Naive thymus-derived CD4-positive, alpha-beta T cell (primary cell): ENCODE measurements at regions not wholly inside any gene's neighbourhood (a gene's known extent, or its start where the extent isn't known, plus 50 kb on each side); places are given as distances from the start of the nearest gene placed in this dataset.

Experiments used
- ATAC-seq: fragments of 150-1000 bp; cut with Tn5 transposase; 2 replicates; pipeline ENCODE4 v1.10.0; 2021; ENCODE audit warnings: mild to moderate bottlenecking, moderate library complexity
- CTCF ChIA-PET: fragments of 350-600 bp; sonication (Branson Sonifier 250); formaldehyde crosslinking; loops from one replicate; lab custom pipeline; 2021; ENCODE audit warnings: antibody characterized with exemption; lab: Charles Lee
- POLR2A ChIA-PET: fragments of 350-600 bp; sonication (Branson Sonifier 250); formaldehyde crosslinking; loops from one replicate; lab custom pipeline; 2021; ENCODE audit warnings: antibody characterized with exemption, inconsistent platforms; lab: Charles Lee
- DNase-seq, 9 donors: peaks; one replicate each; pipeline versions ENCODE4 v3.0.0 to v3.0.0-alpha.2; 2020 to 2022; ENCODE audit warnings: mixed read lengths in 1 of 9
- H3K27ac ChIP-seq: one replicate; pipeline ENCODE4 v1.7.0; 2013; ENCODE audit warnings: mild to moderate bottlenecking, low read depth, low read length, moderate library complexity
- H3K27me3 ChIP-seq, 2 donors: one replicate each; pipeline ENCODE4 v1.7.0; 2013; ENCODE audit warnings: low read length in 2 of 2, mild to moderate bottlenecking in 2 of 2, moderate library complexity in 2 of 2; ENCODE audit not compliant: control insufficient read depth in 2 of 2, insufficient read depth in 2 of 2
- H3K36me3 ChIP-seq, 3 experiments: 1 replicate in 2 of 3; 2 replicates in 1 of 3; pipeline ENCODE4 v1.7.0; 2013; ENCODE audit warnings: low read length in 3 of 3, mild to moderate bottlenecking in 3 of 3, moderate library complexity in 1 of 3; ENCODE audit not compliant: insufficient read depth in 3 of 3, control insufficient read depth in 2 of 3
- H3K4me1 ChIP-seq, 2 donors: one replicate each; pipeline ENCODE4 v1.7.0; 2013; ENCODE audit warnings: low read length in 2 of 2, mild to moderate bottlenecking in 2 of 2, moderate library complexity in 1 of 2; ENCODE audit not compliant: control insufficient read depth in 2 of 2, insufficient read depth in 2 of 2
- H3K4me3 ChIP-seq: 2 replicates; pipeline ENCODE4 v1.7.0; 2013; ENCODE audit warnings: mild to moderate bottlenecking, low read length
- H3K9me3 ChIP-seq, 3 experiments: 1 replicate in 2 of 3; 2 replicates in 1 of 3; pipeline ENCODE4 v1.7.0; 2013; ENCODE audit warnings: low read length in 3 of 3; ENCODE audit not compliant: control insufficient read depth in 2 of 3
- H3K27ac Mint-ChIP-seq, 9 donors: one replicate each; pipeline ENCODE4 v1.8.0; 2020 to 2022; ENCODE audit warnings: mixed read lengths in 9 of 9, mild to moderate bottlenecking in 8 of 9, moderate library complexity in 5 of 9, inconsistent platforms in 2 of 9
- H3K27me3 Mint-ChIP-seq, 5 donors: one replicate each; pipeline ENCODE4 v1.8.0; 2021 to 2022; ENCODE audit warnings: mixed read lengths in 5 of 5, mild to moderate bottlenecking in 1 of 5
- H3K36me3 Mint-ChIP-seq, 5 donors: one replicate each; pipeline ENCODE4 v1.8.0; 2020 to 2022; ENCODE audit warnings: mixed read lengths in 5 of 5, mild to moderate bottlenecking in 3 of 5, inconsistent platforms in 1 of 5
- H3K4me1 Mint-ChIP-seq, 7 donors: one replicate each; pipeline ENCODE4 v1.8.0; 2020 to 2022; ENCODE audit warnings: mixed read lengths in 7 of 7, mild to moderate bottlenecking in 3 of 7, inconsistent platforms in 1 of 7
- H3K4me3 Mint-ChIP-seq, 10 donors: one replicate each; pipeline ENCODE4 v1.8.0; 2020 to 2022; ENCODE audit warnings: mild to moderate bottlenecking in 10 of 10, mixed read lengths in 10 of 10, moderate library complexity in 6 of 10, inconsistent platforms in 2 of 10
- H3K9me3 Mint-ChIP-seq, 11 donors: one replicate each; pipeline ENCODE4 v1.8.0; 2020 to 2022; ENCODE audit warnings: mixed read lengths in 11 of 11, mild to moderate bottlenecking in 4 of 11, inconsistent platforms in 1 of 11, moderate library complexity in 1 of 11
- intact Hi-C, 2 donors: fragments of 100-400 bp; cut with micrococcal nuclease; formaldehyde crosslinking; loops; one replicate each; pipeline ENCODE4 v1.15.1; 2023

- intact Hi-C loops: no loop called here
- ATAC-seq: no peak
- Histone ChIP-seq H3K9me3 (no peaks in the 10 kb centered on the region), H3K27me3 (no peaks in the 10 kb centered on the region), H3K36me3 (no peaks in the 10 kb centered on the region), H3K4me1 (no peaks in the 10 kb centered on the region), H3K27ac (no peak overlapping the region), H3K4me3 (no peak overlapping the region)
- H3K4me1 Mint-ChIP-seq: peaks cover 0 to 3% (median 0%) of the 10 kb centered on the region in 7 donors
- no peaks in the 10 kb centered on the region for H3K36me3 Mint-ChIP-seq
- ChIA-PET POLR2A (no interaction called here), CTCF (no interaction called here)
- H3K9me3 Mint-ChIP-seq: peaks cover 0 to 1% (median 0%) of the 10 kb centered on the region in 11 donors
- no peak overlapping the region for H3K27ac Mint-ChIP-seq
- no peak overlapping the region for H3K4me3 Mint-ChIP-seq
- no peaks in the 10 kb centered on the region for H3K27me3 Mint-ChIP-seq
- no peak for DNase-seq
These were observed 131.4 kb upstream of the GSE1 start for GRCh38 chr16:85481738-85482137.

DNA sequence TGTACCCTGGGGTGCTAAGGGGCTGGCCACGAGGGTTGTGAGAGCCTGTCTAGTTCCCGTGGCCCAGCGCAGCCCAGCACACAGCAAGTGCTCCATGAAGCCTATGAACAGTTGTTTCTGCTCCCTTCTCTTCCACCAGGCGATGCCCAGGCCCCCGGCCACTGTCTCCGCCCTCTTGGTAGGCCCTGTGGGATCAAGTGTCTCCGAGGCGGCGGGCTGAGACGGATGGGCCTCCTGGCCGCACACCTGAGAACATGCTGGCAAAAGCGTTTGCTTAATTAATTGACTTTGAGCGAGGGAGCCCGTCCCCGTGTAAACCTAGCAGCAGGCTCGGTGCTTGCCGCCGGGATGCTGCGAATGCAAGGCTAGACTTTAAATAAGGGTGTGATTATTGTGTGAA is 129.7 kb upstream of the GSE1 start:
- Mint-ChIP-seq H3K27me3 (no peaks in the 10 kb centered on the region), H3K36me3 (no peaks in the 10 kb centered on the region), H3K27ac (no peak overlapping the region), H3K4me3 (no peak overlapping the region), H3K9me3 (peaks cover 0 to 1% (median 0%) of the 10 kb centered on the region in 11 donors), H3K4me1 (peaks cover 0 to 3% (median 0%) of the 10 kb centered on the region in 7 donors)
- DNase-seq (no peak), ATAC-seq (no peak)
- Histone ChIP-seq H3K27ac (no peak overlapping the region), H3K4me3 (no peak overlapping the region), H3K4me1 (no peaks in the 10 kb centered on the region), H3K9me3 (no peaks in the 10 kb centered on the region), H3K36me3 (no peaks in the 10 kb centered on the region), H3K27me3 (no peaks in the 10 kb centered on the region)
- intact Hi-C loops: no loop called here
- ChIA-PET CTCF (no interaction called here), POLR2A (no interaction called here)

DNA sequence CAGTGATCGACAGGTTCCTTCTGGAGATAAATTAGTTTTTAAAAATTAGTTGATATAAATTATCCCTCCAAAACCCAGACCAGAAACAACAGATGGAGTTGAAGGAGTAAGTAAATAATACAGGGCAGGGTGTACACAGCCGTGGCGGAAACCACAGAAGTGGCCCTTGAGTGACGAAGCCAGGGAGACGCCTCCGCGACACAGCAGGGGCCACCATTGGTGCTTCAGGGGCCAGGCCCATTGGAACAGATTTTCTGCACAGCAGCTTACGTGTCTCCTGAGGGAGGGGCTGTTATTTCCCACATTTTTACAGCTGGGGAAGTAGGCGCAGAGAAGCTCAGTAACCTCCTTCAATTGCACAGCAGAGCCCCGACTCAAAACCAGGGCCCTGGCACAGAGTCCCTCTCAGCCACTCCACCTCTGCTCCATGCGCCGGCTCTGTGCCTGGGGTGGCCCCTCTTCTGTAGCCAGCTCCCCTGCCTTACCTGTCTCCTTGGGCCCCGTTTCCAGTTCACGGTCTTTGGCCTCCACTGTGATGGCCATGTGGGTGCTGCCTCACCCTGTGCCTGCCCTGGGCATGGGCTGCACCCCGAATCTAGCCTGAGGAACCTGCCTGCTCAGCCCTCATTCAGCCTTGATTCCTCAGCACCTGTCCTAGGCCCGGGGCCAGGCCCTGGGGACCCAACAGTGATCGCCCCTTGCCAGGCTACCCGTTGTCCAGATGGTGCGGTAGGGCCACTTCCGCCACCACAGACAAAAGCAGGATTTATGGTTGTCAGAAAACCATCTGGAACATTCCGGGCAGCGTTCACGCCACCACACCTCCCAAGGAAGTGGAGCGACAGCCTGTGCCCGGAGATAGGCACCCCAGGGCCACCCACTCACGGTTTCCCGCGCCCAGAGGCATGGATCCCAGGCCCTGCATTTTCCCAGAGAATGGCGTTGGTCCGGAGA is 128.5 kb upstream of the GSE1 start:
- CTCF ChIA-PET: interaction anchor here (0.7 kb wide), 1 partner anchor 156 kb away, joined by 3 read pairs; no protein-coding TSS in a partner anchor

GRCh38 chr16:85485379-85485778 is 127.7 kb upstream of the GSE1 start:
- ATAC-seq (no peak), DNase-seq (no peak)
- no peaks in the 10 kb centered on the region for H3K4me1 ChIP-seq
- intact Hi-C loops: no loop called here
- H3K9me3 Mint-ChIP-seq: no peaks in the 10 kb centered on the region
- ChIA-PET CTCF (interaction anchor here (0.7 kb wide), 1 partner anchor 155 kb away, joined by 3 read pairs; no protein-coding TSS in a partner anchor), POLR2A (no interaction called here)
- no peaks in the 10 kb centered on the region for H3K27me3 ChIP-seq
- H3K27ac Mint-ChIP-seq: no peak overlapping the region
- H3K4me3 Mint-ChIP-seq: no peak overlapping the region
- H3K9me3 ChIP-seq: no peaks in the 10 kb centered on the region
- peaks cover 0 to 5% (median 0%) of the 10 kb centered on the region in 7 donors for H3K4me1 Mint-ChIP-seq
- H3K27ac ChIP-seq: no peak overlapping the region
- no peaks in the 10 kb centered on the region for H3K36me3 Mint-ChIP-seq
- H3K36me3 ChIP-seq: no peaks in the 10 kb centered on the region
- no peak overlapping the region for H3K4me3 ChIP-seq
- no peaks in the 10 kb centered on the region for H3K27me3 Mint-ChIP-seq

More for the DNA sequence above, 128.5 kb upstream of the GSE1 start:
- H3K4me3 ChIP-seq: no peak overlapping the region
- Mint-ChIP-seq H3K36me3 (no peaks in the 10 kb centered on the region), H3K4me1 (peaks cover 0 to 5% (median 0%) of the 10 kb centered on the region in 7 donors), H3K4me3 (no peak overlapping the region), H3K9me3 (no peaks in the 10 kb centered on the region), H3K27ac (no peak overlapping the region), H3K27me3 (no peaks in the 10 kb centered on the region)
- no peak overlapping the region for H3K27ac ChIP-seq
- H3K4me1 ChIP-seq: no peaks in the 10 kb centered on the region
- no peaks in the 10 kb centered on the region for H3K27me3 ChIP-seq
- peak; percentile 23 for ATAC-seq
- POLR2A ChIA-PET: no interaction called here
- intact Hi-C loops: no loop called here
- no peak for DNase-seq
- no peaks in the 10 kb centered on the region for H3K9me3 ChIP-seq
- H3K36me3 ChIP-seq: no peaks in the 10 kb centered on the region

DNA sequence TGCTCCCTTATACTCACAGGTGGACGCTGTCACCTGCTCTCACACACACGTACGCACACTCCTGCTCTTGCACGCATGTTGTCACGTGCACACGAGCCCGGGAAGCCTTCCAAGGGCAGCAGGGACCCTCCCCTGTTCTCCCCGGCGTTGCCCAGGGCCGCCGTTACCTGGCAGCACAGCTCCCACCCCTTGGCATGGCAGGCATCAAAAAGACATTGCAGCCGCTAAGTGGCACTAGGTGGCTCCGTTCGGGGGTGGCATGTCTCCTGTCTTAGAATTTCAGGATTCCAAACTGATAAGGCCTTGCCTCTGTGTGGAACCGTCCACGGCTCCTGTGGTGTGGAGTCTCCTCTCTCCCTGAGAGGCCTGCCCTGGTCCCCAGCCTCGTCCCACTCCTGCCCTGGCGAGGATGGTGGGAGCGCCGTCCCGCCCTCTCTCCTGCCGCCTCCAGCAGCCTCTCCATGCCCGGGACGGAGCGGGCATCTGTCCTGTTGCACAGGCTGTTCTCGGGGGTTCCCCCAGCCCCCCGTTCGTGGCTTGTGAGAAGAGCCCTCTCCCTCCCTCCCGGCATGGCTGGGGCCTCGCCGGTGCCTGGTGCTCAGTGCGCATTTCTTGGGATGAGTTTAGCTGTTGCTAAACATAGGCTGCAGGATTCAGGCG is 126.7 kb upstream of the GSE1 start:
- no peaks in the 10 kb centered on the region for H3K4me1 ChIP-seq
- CTCF ChIA-PET: no interaction called here
- H3K4me3 Mint-ChIP-seq: no peak overlapping the region

DNA sequence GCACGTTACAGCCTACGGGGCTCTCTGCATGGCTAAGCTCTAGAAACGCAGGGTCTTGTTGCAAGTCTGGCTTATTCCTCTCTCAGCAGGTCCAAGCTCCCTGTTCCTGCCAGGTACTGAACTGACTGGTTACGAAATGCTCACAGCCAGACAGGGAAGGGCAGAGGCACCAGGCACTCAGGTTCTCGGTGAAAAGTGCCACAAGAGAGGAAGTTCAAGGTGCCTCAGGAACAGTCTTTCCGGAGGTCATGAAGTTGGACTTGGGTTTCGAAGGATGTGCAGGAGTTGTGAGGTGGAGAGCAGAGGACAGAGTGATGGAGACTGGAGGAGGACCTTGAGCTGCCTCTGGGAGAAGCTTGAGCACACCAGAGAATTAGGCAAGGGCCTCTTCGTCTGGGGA is 124.7 kb upstream of the GSE1 start:
- Mint-ChIP-seq H3K4me1 (peaks cover 4 to 16% (median 8%) of the 10 kb centered on the region in 7 donors), H3K9me3 (no peaks in the 10 kb centered on the region), H3K36me3 (no peaks in the 10 kb centered on the region), H3K27ac (no peak overlapping the region), H3K27me3 (no peaks in the 10 kb centered on the region), H3K4me3 (no peak overlapping the region)
- no peaks in the 10 kb centered on the region for H3K4me1 ChIP-seq
- H3K27me3 ChIP-seq: no peaks in the 10 kb centered on the region
- intact Hi-C loops: no loop called here
- no peak overlapping the region for H3K27ac ChIP-seq
- ChIA-PET POLR2A (no interaction called here), CTCF (no interaction called here)
- H3K36me3 ChIP-seq: no peaks in the 10 kb centered on the region
- ATAC-seq (no peak), DNase-seq (no peak)
- no peak overlapping the region for H3K4me3 ChIP-seq
- H3K9me3 ChIP-seq: no peaks in the 10 kb centered on the region

More for the DNA sequence above, 126.7 kb upstream of the GSE1 start:
- DNase-seq (no peak), ATAC-seq (no peak)
- Histone ChIP-seq H3K4me3 (no peak overlapping the region), H3K27me3 (no peaks in the 10 kb centered on the region), H3K27ac (no peak overlapping the region), H3K36me3 (no peaks in the 10 kb centered on the region), H3K9me3 (no peaks in the 10 kb centered on the region)
- Mint-ChIP-seq H3K4me1 (peaks cover 0 to 5% (median 4%) of the 10 kb centered on the region in 7 donors), H3K9me3 (no peaks in the 10 kb centered on the region), H3K27me3 (no peaks in the 10 kb centered on the region), H3K27ac (no peak overlapping the region), H3K36me3 (no peaks in the 10 kb centered on the region)
- intact Hi-C loops: no loop called here
- POLR2A ChIA-PET: no interaction called here
